ENCODE measurements at regions not wholly inside any gene's neighbourhood (a gene's known extent, or its start where the extent isn't known, plus 50 kb on each side); places are given as distances from the start of the nearest gene placed in this dataset.

DNA sequence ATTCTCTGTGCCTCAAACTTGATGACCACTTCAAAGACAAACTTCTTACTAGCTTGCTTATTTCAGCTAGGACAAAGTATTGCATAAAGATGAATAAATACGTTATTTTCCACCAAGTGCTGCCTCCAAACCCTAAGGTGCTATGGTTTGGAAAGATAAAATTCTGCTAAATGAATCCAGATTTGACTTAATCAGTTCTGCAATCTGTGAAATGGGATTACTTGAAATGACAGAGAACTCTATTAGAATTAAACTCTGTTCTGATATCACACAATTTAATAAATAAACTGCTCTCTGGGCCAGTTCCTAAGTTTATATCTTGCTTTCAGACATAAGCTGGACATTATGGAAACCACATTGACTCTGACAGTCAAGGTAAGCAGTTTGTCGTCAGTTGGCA, 338.8 kb upstream of the SEMA6D start:
- no TSS peak for BruUV-seq (replicated peaks)
- H3K9me2 ChIP-seq (ENCODE audit: insufficient read depth): no peaks in the 10 kb centered on the region
- no peak for TF ChIP-seq CEBPB (IDR thresholded peaks at IDR 0.05; ENCODE audit: low read depth)
- TF ChIP-seq ZFX (IDR thresholded peaks at IDR 0.05): no peak
- TF ChIP-seq SP1 (IDR thresholded peaks at IDR 0.05; ENCODE audit: low read depth): no peak
- TF ChIP-seq RAD21 (IDR thresholded peaks at IDR 0.05; ENCODE audit: low read depth): no peak
- TF ChIP-seq YY1 (IDR thresholded peaks at IDR 0.05; ENCODE audit: extremely low read depth, insufficient replicate concordance, low read depth, low read length): no peak
- TF ChIP-seq EZH2 (IDR thresholded peaks at IDR 0.05): no peak
- TF ChIP-seq, protein P1, sequence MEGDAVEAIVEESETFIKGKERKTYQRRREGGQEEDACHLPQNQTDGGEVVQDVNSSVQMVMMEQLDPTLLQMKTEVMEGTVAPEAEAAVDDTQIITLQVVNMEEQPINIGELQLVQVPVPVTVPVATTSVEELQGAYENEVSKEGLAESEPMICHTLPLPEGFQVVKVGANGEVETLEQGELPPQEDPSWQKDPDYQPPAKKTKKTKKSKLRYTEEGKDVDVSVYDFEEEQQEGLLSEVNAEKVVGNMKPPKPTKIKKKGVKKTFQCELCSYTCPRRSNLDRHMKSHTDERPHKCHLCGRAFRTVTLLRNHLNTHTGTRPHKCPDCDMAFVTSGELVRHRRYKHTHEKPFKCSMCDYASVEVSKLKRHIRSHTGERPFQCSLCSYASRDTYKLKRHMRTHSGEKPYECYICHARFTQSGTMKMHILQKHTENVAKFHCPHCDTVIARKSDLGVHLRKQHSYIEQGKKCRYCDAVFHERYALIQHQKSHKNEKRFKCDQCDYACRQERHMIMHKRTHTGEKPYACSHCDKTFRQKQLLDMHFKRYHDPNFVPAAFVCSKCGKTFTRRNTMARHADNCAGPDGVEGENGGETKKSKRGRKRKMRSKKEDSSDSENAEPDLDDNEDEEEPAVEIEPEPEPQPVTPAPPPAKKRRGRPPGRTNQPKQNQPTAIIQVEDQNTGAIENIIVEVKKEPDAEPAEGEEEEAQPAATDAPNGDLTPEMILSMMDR (IDR thresholded peaks at IDR 0.05 in 2 of 3, conservative IDR thresholded peaks at IDR 0.05 in 1 of 3; ENCODE audit: borderline replicate concordance in 1 of 3, insufficient read depth in 1 of 3, low read depth in 2 of 3, low read length in 2 of 3): no peak
- no peak for TF ChIP-seq ELF1 (IDR thresholded peaks at IDR 0.05; ENCODE audit: borderline replicate concordance, low read depth)
- TF ChIP-seq SIN3A (IDR thresholded peaks at IDR 0.05; ENCODE audit: low read depth): no peak
- TF ChIP-seq, protein P2, sequence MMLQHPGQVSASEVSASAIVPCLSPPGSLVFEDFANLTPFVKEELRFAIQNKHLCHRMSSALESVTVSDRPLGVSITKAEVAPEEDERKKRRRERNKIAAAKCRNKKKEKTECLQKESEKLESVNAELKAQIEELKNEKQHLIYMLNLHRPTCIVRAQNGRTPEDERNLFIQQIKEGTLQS (IDR thresholded peaks at IDR 0.05): no peak
- TF ChIP-seq, protein P3, sequence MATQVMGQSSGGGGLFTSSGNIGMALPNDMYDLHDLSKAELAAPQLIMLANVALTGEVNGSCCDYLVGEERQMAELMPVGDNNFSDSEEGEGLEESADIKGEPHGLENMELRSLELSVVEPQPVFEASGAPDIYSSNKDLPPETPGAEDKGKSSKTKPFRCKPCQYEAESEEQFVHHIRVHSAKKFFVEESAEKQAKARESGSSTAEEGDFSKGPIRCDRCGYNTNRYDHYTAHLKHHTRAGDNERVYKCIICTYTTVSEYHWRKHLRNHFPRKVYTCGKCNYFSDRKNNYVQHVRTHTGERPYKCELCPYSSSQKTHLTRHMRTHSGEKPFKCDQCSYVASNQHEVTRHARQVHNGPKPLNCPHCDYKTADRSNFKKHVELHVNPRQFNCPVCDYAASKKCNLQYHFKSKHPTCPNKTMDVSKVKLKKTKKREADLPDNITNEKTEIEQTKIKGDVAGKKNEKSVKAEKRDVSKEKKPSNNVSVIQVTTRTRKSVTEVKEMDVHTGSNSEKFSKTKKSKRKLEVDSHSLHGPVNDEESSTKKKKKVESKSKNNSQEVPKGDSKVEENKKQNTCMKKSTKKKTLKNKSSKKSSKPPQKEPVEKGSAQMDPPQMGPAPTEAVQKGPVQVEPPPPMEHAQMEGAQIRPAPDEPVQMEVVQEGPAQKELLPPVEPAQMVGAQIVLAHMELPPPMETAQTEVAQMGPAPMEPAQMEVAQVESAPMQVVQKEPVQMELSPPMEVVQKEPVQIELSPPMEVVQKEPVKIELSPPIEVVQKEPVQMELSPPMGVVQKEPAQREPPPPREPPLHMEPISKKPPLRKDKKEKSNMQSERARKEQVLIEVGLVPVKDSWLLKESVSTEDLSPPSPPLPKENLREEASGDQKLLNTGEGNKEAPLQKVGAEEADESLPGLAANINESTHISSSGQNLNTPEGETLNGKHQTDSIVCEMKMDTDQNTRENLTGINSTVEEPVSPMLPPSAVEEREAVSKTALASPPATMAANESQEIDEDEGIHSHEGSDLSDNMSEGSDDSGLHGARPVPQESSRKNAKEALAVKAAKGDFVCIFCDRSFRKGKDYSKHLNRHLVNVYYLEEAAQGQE (IDR thresholded peaks at IDR 0.05; ENCODE audit: low read depth): no peak
- TF ChIP-seq FOSL1 (IDR thresholded peaks at IDR 0.05; ENCODE audit: low read depth): no peak
- TF ChIP-seq CBX3 (IDR thresholded peaks at IDR 0.05; ENCODE audit: low read depth): no peak
- TF ChIP-seq POLR2AphosphoS5 (IDR thresholded peaks at IDR 0.05; ENCODE audit: low read depth, low read length): no peak
- TF ChIP-seq, protein P4, sequence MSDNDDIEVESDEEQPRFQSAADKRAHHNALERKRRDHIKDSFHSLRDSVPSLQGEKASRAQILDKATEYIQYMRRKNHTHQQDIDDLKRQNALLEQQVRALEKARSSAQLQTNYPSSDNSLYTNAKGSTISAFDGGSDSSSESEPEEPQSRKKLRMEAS (IDR thresholded peaks at IDR 0.05): no peak
- no peak for TF ChIP-seq EGR1 (IDR thresholded peaks at IDR 0.05; ENCODE audit: low read depth)
- H4K20me1 ChIP-seq (ENCODE audit: insufficient read depth): no peaks in the 10 kb centered on the region
- no peaks in the 10 kb centered on the region for H3K79me2 ChIP-seq (ENCODE audit: insufficient read depth, low read length)
- H3K9ac ChIP-seq (ENCODE audit: low read length): no peak overlapping the region
- no peaks in the 10 kb centered on the region for H3K36me3 ChIP-seq (ENCODE audit: control insufficient read depth in 1 of 2, insufficient read depth in 2 of 2, low read length in 2 of 2)
- ChIA-PET RAD21 (ENCODE audit: low non-redundant PET in 1 of 2, low total read pairs in 2 of 2, uncharacterized antibody in 2 of 2, unreplicated experiment in 2 of 2) (no interaction called here), CTCF (no interaction called here), POLR2A (no interaction called here)
- no peak overlapping the region for H3K4me2 ChIP-seq (ENCODE audit: low read length)
- intact Hi-C loops (cut with micrococcal nuclease): no loop called here
- no peak overlapping the region for H3K27ac ChIP-seq (ENCODE audit: low read depth, low read length)
- no peaks in the 10 kb centered on the region for H3K27me3 ChIP-seq (ENCODE audit: insufficient read depth, low read length)
- H3K4me1 ChIP-seq (ENCODE audit: control insufficient read depth in 1 of 2, insufficient read depth in 2 of 2, low read length in 2 of 2): no peaks in the 10 kb centered on the region
- H3K9me3 ChIP-seq (ENCODE audit: control insufficient read depth in 1 of 2, insufficient read depth in 1 of 2, low read depth in 1 of 2, low read length in 2 of 2): peaks cover 12 to 27% of the 10 kb centered on the region in 2 experiments; a peak in 3 of 4 replicates
- no peak overlapping the region for H3K4me3 ChIP-seq (replicated peaks in 1 of 2; ENCODE audit: low read depth in 1 of 2, low read length in 2 of 2)
- no peak overlapping the region for H2AFZ ChIP-seq (ENCODE audit: low read depth, low read length, poor library complexity, severe bottlenecking)
- DNase-seq (ENCODE audit: low read depth, low spot score): no peak
- ATAC-seq: no peak

All from HCT116 (cell line).